ENCODE measurements at regions not wholly inside any gene's neighbourhood (a gene's known extent, or its start where the extent isn't known, plus 50 kb on each side); places are given as distances from the start of the nearest gene placed in this dataset.

DNA sequence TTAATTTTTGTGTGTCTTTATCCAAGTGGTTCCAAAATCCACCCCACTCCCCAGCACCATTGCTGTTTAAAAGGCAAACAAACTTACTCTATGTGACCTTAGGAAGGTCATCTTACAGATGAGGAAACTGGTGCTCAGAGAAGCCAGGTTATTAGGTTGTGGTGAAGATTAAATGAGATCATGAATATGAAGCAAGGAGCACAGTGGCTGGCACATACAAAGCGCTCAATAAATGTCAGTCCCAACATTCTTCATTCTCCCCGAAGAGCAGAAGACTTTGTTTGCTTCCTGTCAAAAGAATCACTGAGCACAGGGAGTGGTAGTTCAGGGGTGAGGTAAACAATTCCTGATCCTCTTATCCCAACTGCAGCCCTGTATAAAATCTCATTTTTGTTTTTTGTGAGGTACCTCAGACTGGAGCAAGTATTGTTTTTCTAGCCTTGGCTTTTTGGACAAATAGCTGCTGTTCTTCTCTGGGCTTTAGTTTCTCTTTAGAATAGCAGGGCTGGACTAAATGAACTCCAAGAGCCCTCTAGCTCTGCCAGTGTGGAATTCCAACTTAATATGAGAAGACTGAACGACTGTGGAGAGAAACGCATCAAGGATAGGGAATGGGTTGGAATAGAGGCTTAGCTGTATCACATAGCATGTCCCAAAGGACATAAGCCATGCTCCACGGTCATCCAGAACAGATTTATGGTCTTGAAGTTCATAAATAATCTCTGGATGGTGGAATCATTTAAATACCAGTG, 455.3 kb upstream of the USP24 start:
- no peak overlapping the region for H3K4me3 ChIP-seq (ENCODE audit: low read depth, low read length)
- TF ChIP-seq CTCF (IDR thresholded peaks at IDR 0.05; ENCODE audit: low read depth, low read length, missing control alignments): no peak
- in situ Hi-C loops (cut with HindIII; ENCODE audit: low sequenced_read_pairs): no loop called here
- DNase-seq (ENCODE audit: low read depth): no peak

DNA sequence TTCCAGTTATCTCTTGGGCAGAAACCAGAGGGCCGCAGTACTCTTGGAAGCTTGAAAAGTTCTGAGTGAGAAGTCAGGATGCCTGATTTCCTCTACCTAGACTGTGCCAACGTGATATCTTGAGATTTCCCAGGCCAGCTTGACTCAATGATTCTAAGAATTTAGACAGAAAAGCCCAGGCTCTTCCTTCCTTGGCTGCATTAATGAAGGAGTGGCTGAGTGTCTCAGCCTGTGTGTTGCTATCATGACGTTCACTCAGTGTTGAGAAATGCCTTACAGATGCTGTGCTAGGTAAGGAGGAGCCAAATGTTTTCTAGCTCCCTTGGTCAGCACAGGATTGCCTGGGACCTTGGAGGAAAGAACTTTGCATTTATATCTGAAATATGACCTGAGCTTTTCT, 454.1 kb upstream of the USP24 start:
- in situ Hi-C loops (cut with HindIII; ENCODE audit: low sequenced_read_pairs): no loop called here
- DNase-seq (ENCODE audit: low read depth): no peak
- TF ChIP-seq CTCF (IDR thresholded peaks at IDR 0.05; ENCODE audit: low read depth, low read length, missing control alignments): no peak
- no peak overlapping the region for H3K4me3 ChIP-seq (ENCODE audit: low read depth, low read length)

DNA sequence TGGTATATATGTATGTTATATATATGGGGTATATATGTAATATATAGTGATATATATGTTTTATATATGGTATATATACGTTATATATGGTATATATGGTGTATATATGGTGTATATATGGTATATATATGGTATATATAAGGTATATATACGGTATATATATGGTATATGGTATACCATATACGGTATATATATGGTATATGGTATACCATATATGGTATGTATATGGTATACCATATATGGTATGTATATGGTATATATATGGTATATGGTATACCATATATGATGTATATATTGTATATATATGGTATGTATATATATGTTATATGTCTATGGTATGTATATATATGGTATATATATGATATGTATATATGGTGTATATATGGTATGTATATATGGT, 447.7 kb upstream of the USP24 start:
- TF ChIP-seq CTCF (IDR thresholded peaks at IDR 0.05; ENCODE audit: low read depth, low read length, missing control alignments): no peak
- DNase-seq (ENCODE audit: low read depth): no peak
- H3K4me3 ChIP-seq (ENCODE audit: low read depth, low read length): no peak overlapping the region
- in situ Hi-C loops (cut with HindIII; ENCODE audit: low sequenced_read_pairs): no loop called here

DNA sequence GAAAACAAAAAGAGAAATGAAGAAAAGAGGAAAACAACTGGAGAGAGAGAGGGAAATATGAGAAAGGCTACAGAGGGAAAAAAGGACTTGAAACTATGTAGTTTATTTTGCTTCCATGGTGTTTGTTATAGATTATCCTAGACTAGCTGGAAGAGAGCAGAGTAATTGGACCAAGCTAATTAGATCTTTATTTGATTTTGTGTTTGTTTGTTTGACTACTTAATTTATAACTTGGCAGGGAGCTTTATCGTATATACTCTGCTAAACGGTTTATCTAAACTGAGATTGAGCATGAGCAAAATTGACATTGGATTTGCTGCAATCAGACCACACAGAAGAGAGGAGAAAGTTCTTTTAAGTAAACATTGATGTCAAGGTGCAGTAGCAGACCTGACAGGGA, 443.8 kb upstream of the USP24 start:
- no peak for DNase-seq (ENCODE audit: low read depth)
- TF ChIP-seq CTCF (IDR thresholded peaks at IDR 0.05; ENCODE audit: low read depth, low read length, missing control alignments): no peak
- in situ Hi-C loops (cut with HindIII; ENCODE audit: low sequenced_read_pairs): no loop called here
- no peak overlapping the region for H3K4me3 ChIP-seq (ENCODE audit: low read depth, low read length)

DNA sequence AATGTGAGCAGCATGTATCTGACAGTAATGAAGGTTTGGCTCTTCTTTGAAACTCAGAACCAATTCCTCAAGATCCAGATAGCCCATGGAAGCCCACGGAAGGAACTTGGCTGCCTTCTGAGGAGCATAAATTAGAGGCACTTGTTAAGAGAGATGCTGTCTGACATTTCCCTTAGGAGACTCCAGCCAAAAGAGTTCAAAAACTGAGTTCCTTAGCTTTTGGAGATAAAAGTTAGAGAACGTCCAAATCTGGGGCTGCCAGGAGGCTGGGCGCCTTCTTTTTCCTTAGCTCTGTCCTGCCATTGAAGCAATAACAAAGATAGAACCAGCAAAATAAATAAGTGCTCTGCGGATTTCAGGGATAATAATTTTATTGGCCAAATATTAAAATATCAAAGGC, 439.6 kb upstream of the USP24 start:
- in situ Hi-C loops (cut with HindIII; ENCODE audit: low sequenced_read_pairs): no loop called here
- H3K4me3 ChIP-seq (ENCODE audit: low read depth, low read length): no peak overlapping the region
- no peak for TF ChIP-seq CTCF (IDR thresholded peaks at IDR 0.05; ENCODE audit: low read depth, low read length, missing control alignments)
- no peak for DNase-seq (ENCODE audit: low read depth)

GRCh38 chr1:55654171-55654570, 439.0 kb upstream of the USP24 start:
- in situ Hi-C loops (cut with HindIII; ENCODE audit: low sequenced_read_pairs): no loop called here
- DNase-seq (ENCODE audit: low read depth): no peak
- TF ChIP-seq CTCF (IDR thresholded peaks at IDR 0.05; ENCODE audit: low read depth, low read length, missing control alignments): no peak
- H3K4me3 ChIP-seq (ENCODE audit: low read depth, low read length): no peak overlapping the region

All from astrocyte of the cerebellum (primary cell).